HCT116 (cell line): ENCODE measurements at regions not wholly inside any gene's neighbourhood (a gene's known extent, or its start where the extent isn't known, plus 50 kb on each side); places are given as distances from the start of the nearest gene placed in this dataset.

ENCODE experiments used
- CTCF ChIP-seq, 3 experiments: fragments of 200-600 bp in 1 of 3; sonication (generic) in 1 of 3; IDR thresholded peaks in 2 of 3; conservative IDR thresholded peaks in 1 of 3; 2 replicates each; pipeline ENCODE4 v1.5.1; 2012 to 2017; ENCODE audit warnings: low read depth in 2 of 3, low read length in 2 of 3, antibody characterized with exemption in 1 of 3, borderline replicate concordance in 1 of 3, control low read depth in 1 of 3, mild to moderate bottlenecking in 1 of 3, mixed read lengths in 1 of 3, mixed run types in 1 of 3, moderate library complexity in 1 of 3; ENCODE audit not compliant: insufficient read depth in 1 of 3
- EZH2 ChIP-seq: fragments of 200-600 bp; sonication (generic); IDR thresholded peaks from 2 replicates; pipeline ENCODE4 v1.6.1; 2017; ENCODE audit warnings: antibody characterized with exemption, mixed run types
- EZH2phosphoT487 ChIP-seq: fragments of 200-600 bp; IDR thresholded peaks from 2 replicates; pipeline ENCODE4 v1.6.1; 2018; ENCODE audit warnings: antibody characterized with exemption, borderline replicate concordance
- POLR2A ChIP-seq: IDR thresholded peaks from 2 replicates; pipeline ENCODE4 v1.7.0; 2011; ENCODE audit warnings: borderline replicate concordance; ENCODE audit not compliant: insufficient read depth, insufficient read length; ENCODE audit errors: extremely low read depth
- RAD21 ChIP-seq: IDR thresholded peaks from 2 replicates; pipeline ENCODE4 v1.6.1; 2012; ENCODE audit warnings: low read depth, mild to moderate bottlenecking
- REST ChIP-seq: IDR thresholded peaks from 2 replicates; pipeline ENCODE4 v1.6.1; 2012; ENCODE audit warnings: low read depth
- SP1 ChIP-seq: IDR thresholded peaks from 2 replicates; pipeline ENCODE4 v1.6.1; 2012; ENCODE audit warnings: low read depth

DNA sequence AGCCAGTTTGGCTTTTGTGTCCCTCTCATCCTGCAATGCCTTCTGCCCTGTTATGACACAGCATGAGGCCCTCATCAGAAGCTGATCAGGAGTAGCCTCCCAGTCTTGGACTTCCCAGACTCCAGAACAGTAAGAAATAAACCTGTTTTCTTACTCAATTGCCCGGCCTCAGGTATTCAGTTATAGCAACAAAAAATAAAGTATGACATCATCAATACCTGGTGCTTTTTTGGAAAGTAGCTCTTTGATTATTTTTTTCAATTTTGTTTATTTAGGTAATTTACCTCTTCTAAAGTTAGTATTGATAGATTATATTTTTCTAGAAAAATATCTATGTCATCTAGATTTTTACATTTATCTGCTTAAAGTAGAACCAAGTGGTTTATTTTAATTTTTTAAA is 112.8 kb upstream of the CES5A start:
- TF ChIP-seq POLR2A (no peak), REST (no peak), CTCF (IDR thresholded peaks at IDR 0.05 in 2 of 3, conservative IDR thresholded peaks at IDR 0.05 in 1 of 3; ENCODE audit: borderline replicate concordance in 1 of 3, insufficient read depth in 1 of 3, low read depth in 2 of 3, low read length in 2 of 3) (no peak), EZH2 (no peak), RAD21 (no peak), SP1 (no peak), EZH2phosphoT487 (no peak)
